ENCODE measurements at regions not wholly inside any gene's neighbourhood (a gene's known extent, or its start where the extent isn't known, plus 50 kb on each side); places are given as distances from the start of the nearest gene placed in this dataset.

GRCh38 chr5:166952048-166952447, 1339.4 kb upstream of the WWC1 start:
- DNase-seq (ENCODE audit: low spot score in 2 of 2): no peak
- Mint-ChIP-seq H3K36me3 (ENCODE audit: insufficient read depth) (no peaks in the 10 kb centered on the region), H3K9me3 (peaks cover 2% of the 10 kb centered on the region), H3K4me3 (no peak overlapping the region), H3K27me3 (no peaks in the 10 kb centered on the region), H3K27ac (ENCODE audit: low read depth) (no peak overlapping the region), H3K4me1 (no peaks in the 10 kb centered on the region)
- ATAC-seq (replicated peaks; ENCODE audit: extremely low read depth, poor library complexity, severe bottlenecking): no peak

GRCh38 chr5:166957782-166958181, 1333.7 kb upstream of the WWC1 start:
- no peaks in the 10 kb centered on the region for H3K36me3 Mint-ChIP-seq (ENCODE audit: insufficient read depth)
- H3K4me3 Mint-ChIP-seq: no peak overlapping the region
- H3K9me3 Mint-ChIP-seq: peaks cover 12% of the 10 kb centered on the region
- H3K27me3 Mint-ChIP-seq: no peaks in the 10 kb centered on the region
- ATAC-seq (replicated peaks; ENCODE audit: extremely low read depth, poor library complexity, severe bottlenecking) (no peak), DNase-seq (ENCODE audit: low spot score in 2 of 2) (no peak)
- H3K4me1 Mint-ChIP-seq: no peaks in the 10 kb centered on the region
- no peak overlapping the region for H3K27ac Mint-ChIP-seq (ENCODE audit: low read depth)

GRCh38 chr5:166959766-166960165, 1331.7 kb upstream of the WWC1 start:
- Mint-ChIP-seq H3K27ac (ENCODE audit: low read depth) (no peak overlapping the region), H3K4me3 (no peak overlapping the region), H3K36me3 (ENCODE audit: insufficient read depth) (no peaks in the 10 kb centered on the region), H3K27me3 (no peaks in the 10 kb centered on the region), H3K4me1 (no peaks in the 10 kb centered on the region), H3K9me3 (peaks cover 23% of the 10 kb centered on the region)
- no peak for ATAC-seq (replicated peaks; ENCODE audit: extremely low read depth, poor library complexity, severe bottlenecking)
- DNase-seq (ENCODE audit: low spot score in 2 of 2): no peak

GRCh38 chr5:166961028-166961427, 1330.4 kb upstream of the WWC1 start:
- Mint-ChIP-seq H3K27ac (ENCODE audit: low read depth) (no peak overlapping the region), H3K27me3 (no peaks in the 10 kb centered on the region)
- DNase-seq (ENCODE audit: low spot score in 2 of 2): no peak

GRCh38 chr5:166961913-166962312, 1329.5 kb upstream of the WWC1 start:
- H3K27me3 Mint-ChIP-seq: no peaks in the 10 kb centered on the region
- no peak overlapping the region for H3K27ac Mint-ChIP-seq (ENCODE audit: low read depth)
- no peak overlapping the region for H3K4me3 Mint-ChIP-seq
- ATAC-seq (replicated peaks; ENCODE audit: extremely low read depth, poor library complexity, severe bottlenecking) (no peak), DNase-seq (ENCODE audit: low spot score in 2 of 2) (no peak)
- no peaks in the 10 kb centered on the region for H3K4me1 Mint-ChIP-seq
- no peaks in the 10 kb centered on the region for H3K36me3 Mint-ChIP-seq (ENCODE audit: insufficient read depth)
- peaks cover 34% of the 10 kb centered on the region for H3K9me3 Mint-ChIP-seq

More at GRCh38 chr5:166961028-166961427, 1330.4 kb upstream of the WWC1 start:
- Mint-ChIP-seq H3K9me3 (peaks cover 32% of the 10 kb centered on the region), H3K36me3 (ENCODE audit: insufficient read depth) (no peaks in the 10 kb centered on the region), H3K4me3 (no peak overlapping the region), H3K4me1 (no peaks in the 10 kb centered on the region)
- no peak for ATAC-seq (replicated peaks; ENCODE audit: extremely low read depth, poor library complexity, severe bottlenecking)

GRCh38 chr5:166962461-166962860, 1329.0 kb upstream of the WWC1 start:
- no peak for DNase-seq (ENCODE audit: low spot score in 2 of 2)
- Mint-ChIP-seq H3K4me1 (no peaks in the 10 kb centered on the region), H3K36me3 (ENCODE audit: insufficient read depth) (no peaks in the 10 kb centered on the region), H3K9me3 (peaks cover 29% of the 10 kb centered on the region), H3K27me3 (no peaks in the 10 kb centered on the region), H3K4me3 (no peak overlapping the region), H3K27ac (ENCODE audit: low read depth) (no peak overlapping the region)
- no peak for ATAC-seq (replicated peaks; ENCODE audit: extremely low read depth, poor library complexity, severe bottlenecking)

- no peak for ATAC-seq (replicated peaks; ENCODE audit: extremely low read depth, poor library complexity, severe bottlenecking)
- no peak overlapping the region for H3K4me3 Mint-ChIP-seq
- no peak for DNase-seq (ENCODE audit: low spot score in 2 of 2)
- H3K4me1 Mint-ChIP-seq: no peaks in the 10 kb centered on the region
- no peak overlapping the region for H3K27ac Mint-ChIP-seq (ENCODE audit: low read depth)
- H3K27me3 Mint-ChIP-seq: no peaks in the 10 kb centered on the region
- H3K36me3 Mint-ChIP-seq (ENCODE audit: insufficient read depth): no peaks in the 10 kb centered on the region
- peaks cover 29% of the 10 kb centered on the region for H3K9me3 Mint-ChIP-seq
These were observed 1327.8 kb upstream of the WWC1 start for GRCh38 chr5:166963596-166963995.

GRCh38 chr5:166977911-166978422, 1313.5 kb upstream of the WWC1 start:
- peaks cover 16% of the 10 kb centered on the region for H3K9me3 Mint-ChIP-seq
- no peak overlapping the region for H3K27ac Mint-ChIP-seq (ENCODE audit: low read depth)
- no peak overlapping the region for H3K4me3 Mint-ChIP-seq
- no peak for DNase-seq (ENCODE audit: low spot score in 2 of 2)
- peaks cover 5% of the 10 kb centered on the region for H3K36me3 Mint-ChIP-seq (ENCODE audit: insufficient read depth)
- peaks cover 9% of the 10 kb centered on the region for H3K27me3 Mint-ChIP-seq
- no peak for ATAC-seq (replicated peaks; ENCODE audit: extremely low read depth, poor library complexity, severe bottlenecking)
- H3K4me1 Mint-ChIP-seq: no peaks in the 10 kb centered on the region

GRCh38 chr5:166979307-166979895, 1312.0 kb upstream of the WWC1 start:
- peaks cover 5% of the 10 kb centered on the region for H3K36me3 Mint-ChIP-seq (ENCODE audit: insufficient read depth)
- peaks cover 9% of the 10 kb centered on the region for H3K27me3 Mint-ChIP-seq

GRCh38 chr5:166980666-166981065, 1310.8 kb upstream of the WWC1 start:
- Mint-ChIP-seq H3K27ac (ENCODE audit: low read depth) (no peak overlapping the region), H3K4me3 (no peak overlapping the region), H3K9me3 (peaks cover 16% of the 10 kb centered on the region), H3K36me3 (ENCODE audit: insufficient read depth) (peaks cover 5% of the 10 kb centered on the region), H3K4me1 (no peaks in the 10 kb centered on the region), H3K27me3 (peaks cover 9% of the 10 kb centered on the region)
- ATAC-seq (replicated peaks; ENCODE audit: extremely low read depth, poor library complexity, severe bottlenecking) (no peak), DNase-seq (ENCODE audit: low spot score in 2 of 2) (no peak)

More at GRCh38 chr5:166979307-166979895, 1312.0 kb upstream of the WWC1 start:
- Mint-ChIP-seq H3K9me3 (peaks cover 16% of the 10 kb centered on the region), H3K4me1 (no peaks in the 10 kb centered on the region), H3K27ac (ENCODE audit: low read depth) (peak overlapping the region; percentile 17), H3K4me3 (peak overlapping the region; percentile 68)
- DNase-seq (ENCODE audit: low spot score in 2 of 2) (no peak), ATAC-seq (replicated peaks; ENCODE audit: extremely low read depth, poor library complexity, severe bottlenecking) (no peak)

- DNase-seq (ENCODE audit: low spot score in 2 of 2): no peak
- no peak overlapping the region for H3K4me3 Mint-ChIP-seq
- ATAC-seq (replicated peaks; ENCODE audit: extremely low read depth, poor library complexity, severe bottlenecking): no peak
- peaks cover 10% of the 10 kb centered on the region for H3K9me3 Mint-ChIP-seq
- H3K36me3 Mint-ChIP-seq (ENCODE audit: insufficient read depth): peaks cover 5% of the 10 kb centered on the region
- no peak overlapping the region for H3K27ac Mint-ChIP-seq (ENCODE audit: low read depth)
- H3K4me1 Mint-ChIP-seq: no peaks in the 10 kb centered on the region
- peaks cover 9% of the 10 kb centered on the region for H3K27me3 Mint-ChIP-seq
These were observed 1309.2 kb upstream of the WWC1 start for GRCh38 chr5:166982226-166982625.

- H3K9me3 Mint-ChIP-seq: peaks cover 15% of the 10 kb centered on the region
- H3K27me3 Mint-ChIP-seq: no peaks in the 10 kb centered on the region
- H3K27ac Mint-ChIP-seq (ENCODE audit: low read depth): no peak overlapping the region
- H3K36me3 Mint-ChIP-seq (ENCODE audit: insufficient read depth): no peaks in the 10 kb centered on the region
- ATAC-seq (replicated peaks; ENCODE audit: extremely low read depth, poor library complexity, severe bottlenecking) (no peak), DNase-seq (ENCODE audit: low spot score in 2 of 2) (no peak)
- H3K4me1 Mint-ChIP-seq: no peaks in the 10 kb centered on the region
- no peak overlapping the region for H3K4me3 Mint-ChIP-seq
These were observed 1299.8 kb upstream of the WWC1 start for GRCh38 chr5:166991601-166992000.

GRCh38 chr5:166992108-166992507, 1299.3 kb upstream of the WWC1 start:
- Mint-ChIP-seq H3K4me3 (no peak overlapping the region), H3K9me3 (peaks cover 13% of the 10 kb centered on the region)

More at GRCh38 chr5:166992108-166992507, 1299.3 kb upstream of the WWC1 start:
- H3K27ac Mint-ChIP-seq (ENCODE audit: low read depth): no peak overlapping the region
- DNase-seq (ENCODE audit: low spot score in 2 of 2): no peak
- ATAC-seq (replicated peaks; ENCODE audit: extremely low read depth, poor library complexity, severe bottlenecking): no peak
- H3K27me3 Mint-ChIP-seq: no peaks in the 10 kb centered on the region
- H3K36me3 Mint-ChIP-seq (ENCODE audit: insufficient read depth): no peaks in the 10 kb centered on the region
- no peaks in the 10 kb centered on the region for H3K4me1 Mint-ChIP-seq
